ENCODE measurements at regions not wholly inside any gene's neighbourhood (a gene's known extent, or its start where the extent isn't known, plus 50 kb on each side); places are given as distances from the start of the nearest gene placed in this dataset.

- no peak overlapping the region for H3K4me3 ChIP-seq
- peaks cover 0 to 25% (median 0%) of the 10 kb centered on the region in 3 donors for H3K36me3 ChIP-seq
- no peak for TF ChIP-seq CTCF (IDR thresholded peaks at IDR 0.05)
- TF ChIP-seq POLR2A (IDR thresholded peaks at IDR 0.05), result no peak
- no peaks in the 10 kb centered on the region for H3K27me3 ChIP-seq
- no peak overlapping the region for H3K27ac ChIP-seq
- no peaks in the 10 kb centered on the region for H3K9me3 ChIP-seq
- DNase-seq, result no peak
- H3K4me1 ChIP-seq, result no peaks in the 10 kb centered on the region
These were observed 129.5 kb upstream of the DMRT1 start for GRCh38 chr9:711761-712553.

DNA sequence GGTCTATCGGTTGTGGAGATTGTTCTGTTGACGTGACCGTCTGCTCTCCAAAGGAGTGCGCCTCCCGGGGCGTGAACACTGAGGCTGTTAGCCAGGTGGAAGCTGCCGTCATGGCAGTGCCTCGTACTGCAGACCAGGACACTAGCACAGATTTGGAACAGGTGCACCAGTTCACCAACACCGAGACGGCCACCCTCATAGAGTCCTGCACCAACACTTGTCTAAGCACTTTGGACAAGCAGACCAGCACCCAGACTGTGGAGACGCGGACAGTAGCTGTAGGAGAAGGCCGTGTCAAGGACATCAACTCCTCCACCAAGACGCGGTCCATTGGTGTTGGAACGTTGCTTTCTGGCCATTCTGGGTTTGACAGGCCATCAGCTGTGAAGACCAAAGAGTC, 128.9 kb upstream of the DMRT1 start:
- no peak overlapping the region for H3K4me3 ChIP-seq
- no peaks in the 10 kb centered on the region for H3K9me3 ChIP-seq
- H3K27me3 ChIP-seq, result no peaks in the 10 kb centered on the region
- H3K36me3 ChIP-seq, result peaks cover 0 to 25% (median 0%) of the 10 kb centered on the region in 3 donors
- no peaks in the 10 kb centered on the region for H3K4me1 ChIP-seq
- DNase-seq, result no peak
- TF ChIP-seq CTCF (IDR thresholded peaks at IDR 0.05) (no peak), POLR2A (IDR thresholded peaks at IDR 0.05) (no peak)
- H3K27ac ChIP-seq, result no peak overlapping the region

DNA sequence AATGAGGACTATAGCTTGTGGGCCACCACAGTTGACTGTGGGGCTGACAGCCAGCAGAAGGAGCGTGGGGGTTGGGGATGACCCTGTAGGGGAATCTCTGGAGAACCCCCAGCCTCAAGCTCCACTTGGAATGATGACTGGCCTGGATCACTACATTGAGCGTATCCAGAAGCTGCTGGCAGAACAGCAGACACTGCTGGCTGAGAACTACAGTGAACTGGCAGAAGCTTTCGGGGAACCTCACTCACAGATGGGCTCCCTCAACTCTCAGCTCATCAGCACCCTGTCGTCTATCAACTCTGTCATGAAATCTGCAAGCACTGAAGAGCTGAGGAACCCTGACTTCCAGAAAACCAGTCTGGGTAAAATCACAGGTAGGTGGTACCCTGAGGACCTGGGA, 128.4 kb upstream of the DMRT1 start:
- no peaks in the 10 kb centered on the region for H3K27me3 ChIP-seq
- no peaks in the 10 kb centered on the region for H3K9me3 ChIP-seq
- H3K4me1 ChIP-seq, result no peaks in the 10 kb centered on the region
- no peak for DNase-seq
- no peak for TF ChIP-seq POLR2A (IDR thresholded peaks at IDR 0.05)
- no peak for TF ChIP-seq CTCF (IDR thresholded peaks at IDR 0.05)
- H3K36me3 ChIP-seq, result peaks cover 0 to 25% (median 0%) of the 10 kb centered on the region in 3 donors
- H3K4me3 ChIP-seq, result peak overlapping the region in 1 of 4 donors; percentile 16
- H3K27ac ChIP-seq, result no peak overlapping the region

- H3K4me1 ChIP-seq, result no peaks in the 10 kb centered on the region
- TF ChIP-seq CTCF (IDR thresholded peaks at IDR 0.05) (no peak), POLR2A (IDR thresholded peaks at IDR 0.05) (no peak)
- no peaks in the 10 kb centered on the region for H3K27me3 ChIP-seq
- no peak for DNase-seq
- peak overlapping the region in 1 of 4 donors; percentile 33 for H3K27ac ChIP-seq
- H3K4me3 ChIP-seq, result no peak overlapping the region
- H3K36me3 ChIP-seq, result peaks cover 0 to 25% (median 0%) of the 10 kb centered on the region in 3 donors
- H3K9me3 ChIP-seq, result no peaks in the 10 kb centered on the region
These were observed 126.8 kb upstream of the DMRT1 start for GRCh38 chr9:714675-715074.

GRCh38 chr9:715300-715699, 126.2 kb upstream of the DMRT1 start:
- Histone ChIP-seq H3K9me3 (no peaks in the 10 kb centered on the region), H3K27ac (peak overlapping the region in 2 of 4 donors; percentile 18 to 33), H3K4me3 (no peak overlapping the region), H3K36me3 (peaks cover 0 to 25% (median 0%) of the 10 kb centered on the region in 3 donors), H3K27me3 (no peaks in the 10 kb centered on the region), H3K4me1 (no peaks in the 10 kb centered on the region)
- no peak for DNase-seq
- TF ChIP-seq POLR2A (IDR thresholded peaks at IDR 0.05) (no peak), CTCF (IDR thresholded peaks at IDR 0.05) (no peak)
